GM18907 (cell line): ENCODE measurements at regions not wholly inside any gene's neighbourhood (a gene's known extent, or its start where the extent isn't known, plus 50 kb on each side); places are given as distances from the start of the nearest gene placed in this dataset.
"Not testable (repeated sequence)": the region's sequence is repeated elsewhere in the genome, so short reads cannot be mapped to it uniquely, and the experiment has no call there.

Source experiments
- ATAC-seq: cut with Tn5 transposase; IDR thresholded peaks from one replicate; pipeline ENCODE4 v1.9.1; 2021; ENCODE audit warnings: mild to moderate bottlenecking, moderate library complexity; ENCODE audit not compliant: unreplicated experiment

DNA sequence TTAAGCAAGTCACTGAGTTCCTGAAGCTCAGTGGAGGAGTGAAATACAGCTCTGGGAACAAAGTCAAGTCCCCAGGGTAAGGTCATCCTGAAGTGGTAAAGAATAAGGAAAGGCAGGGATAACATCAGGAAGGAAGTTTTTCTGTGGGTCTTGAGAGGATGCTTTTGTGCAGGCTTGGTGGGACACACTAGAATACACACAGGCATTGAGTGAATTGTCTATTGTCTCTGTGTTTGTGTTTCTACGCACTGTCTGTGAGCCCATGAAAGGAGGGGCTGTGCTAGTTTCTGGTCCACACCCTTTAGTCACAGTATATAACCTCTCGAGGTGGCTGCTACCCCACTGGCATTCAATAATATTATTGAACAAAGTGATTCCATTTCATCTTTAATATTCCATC is 95.8 kb upstream of the ABCB5 start:
- ATAC-seq = no peak

DNA sequence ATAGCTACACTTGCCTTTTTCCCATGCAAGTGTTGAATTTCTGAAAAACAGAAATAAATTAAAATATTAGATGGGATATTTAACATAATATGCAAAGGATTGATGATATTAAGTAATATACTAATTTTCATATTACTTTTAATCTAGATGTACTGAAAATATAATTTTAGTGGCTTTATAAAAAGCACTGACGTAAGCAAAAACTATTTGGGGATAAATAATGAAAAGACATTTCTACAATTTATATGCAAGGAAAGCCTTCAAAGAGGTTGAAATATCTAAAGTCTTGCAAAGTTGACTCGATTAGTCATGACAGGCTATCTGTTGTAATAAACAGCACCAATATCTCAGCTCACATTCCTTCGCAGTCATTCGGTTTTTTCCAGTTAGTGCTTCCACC is 94.9 kb upstream of the ABCB5 start:
- no peak for ATAC-seq

DNA sequence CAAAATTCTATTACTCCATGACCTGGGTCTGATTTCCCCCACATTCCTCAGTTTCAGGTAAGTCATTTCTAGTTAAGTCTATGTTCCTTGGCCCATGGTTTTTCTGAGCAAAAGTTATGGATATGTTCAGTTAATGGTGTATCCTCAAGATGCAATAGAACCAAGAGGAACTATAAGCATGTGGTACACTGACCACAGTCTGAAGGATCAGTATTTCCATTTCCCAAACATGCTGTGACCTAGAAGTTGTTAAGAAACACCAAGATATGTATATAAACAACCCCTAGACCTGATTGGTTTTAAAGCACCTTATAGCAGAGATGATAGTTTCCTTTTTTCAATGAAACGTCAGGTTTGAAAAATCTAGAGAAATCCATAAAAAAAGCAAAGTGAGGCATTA is 94.2 kb upstream of the ABCB5 start:
- ATAC-seq = no peak

DNA sequence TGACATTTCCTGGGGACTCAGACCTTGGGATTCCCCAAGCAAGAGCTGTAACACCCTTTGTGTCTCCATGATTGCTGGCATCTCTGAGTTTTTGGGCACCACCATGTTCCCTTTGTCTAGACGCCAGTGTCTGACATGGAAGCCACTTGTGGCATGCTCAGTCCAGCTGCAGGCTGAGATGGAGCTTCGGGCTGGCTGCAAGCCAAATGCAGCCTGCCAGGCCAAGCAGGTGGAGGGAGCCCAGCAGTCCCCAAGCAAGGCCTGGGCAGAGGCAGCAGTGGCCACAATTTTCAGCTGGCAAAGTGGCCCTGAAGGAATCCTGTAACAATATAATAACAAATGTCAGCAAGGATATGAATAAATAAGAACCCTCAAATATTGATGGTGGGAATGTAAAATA is 86.2 kb upstream of the ABCB5 start:
- ATAC-seq = no peak

DNA sequence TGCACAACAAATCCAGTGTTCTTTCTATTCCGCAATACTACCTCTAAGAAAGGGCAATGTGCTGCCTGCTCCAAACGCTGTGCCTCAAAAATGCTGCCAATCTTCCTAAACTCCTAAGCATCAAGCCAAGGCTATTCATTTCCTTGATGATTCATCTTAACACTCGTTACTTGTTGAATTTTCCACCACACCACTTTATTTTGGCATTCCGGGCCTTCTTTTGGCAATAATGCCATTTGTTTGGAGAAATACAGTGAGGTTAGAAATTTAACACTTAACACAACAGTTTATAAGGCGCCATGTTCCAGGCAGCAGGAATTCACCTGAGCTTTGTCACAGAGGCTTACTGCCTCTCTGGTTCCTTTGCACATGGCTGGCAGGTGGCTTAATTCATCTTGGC is 82.6 kb upstream of the ABCB5 start:
- ATAC-seq = no peak

DNA sequence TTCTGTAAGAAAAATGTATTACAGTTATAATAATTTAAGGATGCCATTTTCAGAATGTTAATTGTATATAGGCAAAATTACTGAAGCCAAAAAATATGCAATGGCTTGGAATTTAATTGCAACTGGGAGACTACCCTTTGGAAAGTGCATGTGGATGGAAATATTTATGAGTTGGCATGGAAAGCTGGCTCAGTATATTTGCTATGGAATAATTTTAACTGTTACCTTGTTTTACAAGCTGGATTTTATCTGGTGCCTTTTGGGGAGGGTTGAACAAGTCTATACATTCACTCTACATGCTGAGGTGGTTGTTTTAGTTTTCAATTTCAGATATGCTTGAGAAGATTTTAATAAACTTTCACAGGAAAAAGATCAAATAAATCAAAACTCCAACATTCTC is 80.9 kb upstream of the ABCB5 start:
- ATAC-seq = no peak

DNA sequence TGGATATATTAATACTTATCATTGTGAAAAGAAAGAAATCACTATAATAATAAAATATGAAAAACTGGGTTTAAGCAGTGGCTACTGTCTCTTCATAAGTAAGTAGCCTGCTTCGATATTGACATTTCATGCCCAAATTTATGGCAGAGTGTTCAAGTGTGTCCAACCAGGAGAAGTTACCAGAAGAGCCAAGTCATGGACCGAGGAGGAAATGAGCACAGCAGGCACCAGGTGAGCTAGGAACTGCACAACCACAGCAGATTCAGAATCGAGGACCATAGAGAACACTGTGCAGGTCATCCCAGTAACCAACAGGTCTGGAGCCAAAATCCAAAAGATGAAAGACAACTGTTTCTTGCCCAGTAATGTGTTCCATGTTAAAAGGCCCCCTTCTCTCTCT is 79.9 kb upstream of the ABCB5 start:
- no peak for ATAC-seq

DNA sequence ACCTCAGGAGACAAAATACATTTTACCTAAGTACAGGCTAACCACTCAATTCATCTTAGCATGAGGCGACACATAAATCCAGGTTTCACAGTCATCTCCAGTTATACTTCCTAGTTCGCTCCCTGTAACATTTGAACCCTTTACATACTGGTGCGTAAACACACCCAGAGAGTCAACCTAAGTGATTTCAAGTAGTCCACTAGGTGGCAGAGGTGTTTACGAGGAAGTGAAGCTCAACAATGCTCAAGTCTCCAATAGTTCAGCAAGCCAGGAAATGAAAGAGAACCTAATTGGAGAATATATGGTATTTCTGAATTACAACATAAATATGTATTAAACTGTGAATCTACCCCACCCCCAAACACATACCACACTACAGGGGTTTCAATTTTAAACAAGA is 76.3 kb upstream of the ABCB5 start:
- ATAC-seq = no peak

DNA sequence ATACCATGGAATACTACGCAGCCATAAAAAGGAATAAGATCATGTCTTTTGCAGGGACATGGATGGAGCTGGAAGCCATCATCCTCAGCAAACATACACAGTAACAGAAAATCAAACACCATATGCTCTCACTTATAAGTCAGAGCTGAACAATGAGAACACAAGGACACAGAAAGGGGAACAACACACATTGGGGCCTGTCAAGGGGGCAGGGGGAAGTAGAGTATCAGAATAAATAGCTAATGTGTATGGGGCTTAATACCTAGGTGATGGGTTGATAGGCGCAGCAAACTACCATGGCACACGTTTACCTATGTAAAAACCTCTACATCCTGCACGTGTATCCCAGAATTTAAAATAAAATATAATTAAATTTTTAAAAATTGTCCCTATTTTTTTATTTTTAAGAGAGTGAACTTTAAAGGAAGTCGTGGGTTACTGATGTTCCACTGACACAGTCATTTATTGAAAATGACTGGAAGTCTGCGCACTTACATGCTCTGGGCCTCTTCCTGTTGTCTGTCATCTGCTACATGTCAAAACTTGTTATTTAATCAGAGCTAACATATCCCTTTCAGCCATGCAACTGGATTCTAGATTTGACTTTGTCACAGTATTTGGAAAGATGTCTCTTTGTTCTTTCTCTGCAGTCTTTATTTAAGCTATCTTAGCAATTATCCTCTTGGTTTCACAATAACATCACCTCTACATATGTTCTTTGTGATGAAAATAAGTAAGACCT is 73.7 kb upstream of the ABCB5 start:
- ATAC-seq = peak; percentile 75

DNA sequence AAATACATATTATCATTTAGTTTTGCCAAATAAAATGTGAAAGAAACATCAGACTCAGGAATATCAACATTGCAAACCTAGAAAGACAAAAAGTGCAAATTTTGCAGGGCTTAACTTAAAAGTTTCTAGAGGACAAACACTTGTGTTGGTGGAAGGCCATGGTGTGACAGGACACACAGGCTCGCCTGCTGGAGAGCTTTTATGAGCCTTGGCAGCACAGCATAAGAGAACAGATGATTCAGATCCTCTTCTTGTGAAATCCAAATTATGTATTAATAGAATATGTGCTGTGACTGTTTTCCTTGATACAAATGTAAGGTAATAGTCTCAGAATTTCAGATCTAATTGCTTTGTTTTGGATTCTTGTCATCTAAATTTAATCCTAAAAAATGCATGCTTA is 72.9 kb upstream of the ABCB5 start:
- no peak for ATAC-seq

DNA sequence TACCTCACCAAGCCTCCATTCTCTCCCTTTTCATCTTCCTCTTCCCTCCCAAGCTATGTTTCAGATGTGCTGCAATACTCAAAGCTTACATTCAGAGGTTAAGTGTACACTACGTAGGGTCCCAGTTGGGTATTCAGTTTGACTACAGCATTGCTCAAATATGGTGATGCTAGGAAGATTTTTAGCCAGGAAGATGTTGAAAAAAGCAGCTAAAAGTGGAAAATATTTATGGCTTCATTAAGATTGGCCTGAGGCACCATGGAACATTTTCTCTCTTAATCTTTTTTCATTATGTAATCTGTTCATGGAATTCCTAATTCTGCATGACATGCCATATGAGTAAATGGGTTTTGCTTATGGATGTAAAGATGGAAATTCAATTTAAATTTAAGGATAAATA is 72.0 kb upstream of the ABCB5 start:
- ATAC-seq = no peak

DNA sequence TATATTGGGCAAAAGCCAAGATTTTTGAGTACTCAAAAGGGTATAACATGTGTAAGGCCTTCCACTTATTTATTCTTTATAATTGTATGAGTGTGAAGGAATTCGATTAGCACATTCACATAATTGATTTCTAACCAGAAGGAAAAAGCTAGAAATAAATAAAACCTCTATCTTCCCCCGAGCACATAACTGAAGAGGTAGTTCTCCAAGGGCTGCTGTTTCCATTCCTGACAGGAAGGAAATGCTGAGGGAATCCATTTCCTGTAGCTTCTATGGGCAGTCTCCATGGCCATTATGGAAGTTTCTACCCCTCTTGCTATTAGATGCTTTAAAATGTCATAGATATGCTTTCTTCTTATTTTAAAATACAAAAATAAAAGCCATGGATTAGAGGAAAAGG is 70.5 kb upstream of the ABCB5 start:
- ATAC-seq = no peak

DNA sequence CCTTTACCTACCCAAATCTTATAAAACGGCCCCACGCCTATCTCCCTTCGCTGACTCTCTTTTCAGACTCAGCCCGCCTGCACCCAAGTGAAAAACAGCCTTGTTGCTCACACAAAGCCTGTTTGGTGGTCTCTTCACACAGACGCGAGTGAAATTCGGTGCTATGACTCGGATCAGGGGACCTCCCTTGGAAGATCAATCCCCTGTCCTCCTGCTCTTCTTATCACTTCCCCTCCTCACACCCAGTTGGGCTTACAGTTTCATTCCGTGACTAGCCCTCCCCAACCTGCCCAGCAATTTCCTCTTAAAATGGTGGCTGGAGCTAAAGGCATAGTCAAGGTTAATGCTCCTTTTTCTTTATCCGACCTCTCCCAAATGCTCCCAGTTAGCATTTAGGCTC is 68.5 kb upstream of the ABCB5 start:
- ATAC-seq = not testable (repeated sequence)

DNA sequence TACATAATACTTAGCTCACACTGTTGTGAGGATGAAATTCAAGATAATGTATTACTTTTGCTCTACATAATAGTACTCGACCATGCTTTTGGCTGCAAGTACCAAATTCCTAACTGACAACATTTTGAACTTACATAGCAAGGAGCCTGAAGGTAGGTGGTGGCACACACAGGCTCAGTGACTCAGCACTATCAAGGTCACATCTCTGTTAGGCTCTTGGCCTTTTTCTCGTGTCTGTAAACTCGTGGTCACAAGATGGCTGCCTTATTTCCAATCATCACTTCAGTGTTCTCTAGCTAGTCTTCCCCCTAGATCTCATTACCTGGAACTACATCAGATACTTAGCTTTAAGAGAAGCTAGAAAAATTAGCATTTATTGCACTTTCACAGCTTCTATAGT is 61.4 kb upstream of the ABCB5 start:
- ATAC-seq = no peak

DNA sequence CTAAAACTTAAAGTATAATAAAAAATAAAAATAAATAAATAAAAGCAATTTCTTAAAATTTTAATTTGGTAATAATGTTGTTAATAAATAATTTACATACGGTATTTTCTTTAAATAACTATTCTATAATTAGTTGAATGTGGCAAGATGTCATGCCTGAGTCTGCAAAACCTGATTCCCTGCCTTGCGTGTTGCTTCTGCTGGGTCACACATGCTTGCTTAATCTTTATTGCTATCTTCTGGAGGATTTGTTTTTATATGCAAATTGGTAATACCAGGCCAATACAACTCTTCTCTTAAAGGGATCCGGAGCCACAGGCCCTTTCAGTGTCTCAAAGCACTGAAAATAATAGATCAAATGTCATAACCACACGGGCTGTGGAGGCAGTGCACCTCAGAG is 59.4 kb upstream of the ABCB5 start:
- no peak for ATAC-seq

DNA sequence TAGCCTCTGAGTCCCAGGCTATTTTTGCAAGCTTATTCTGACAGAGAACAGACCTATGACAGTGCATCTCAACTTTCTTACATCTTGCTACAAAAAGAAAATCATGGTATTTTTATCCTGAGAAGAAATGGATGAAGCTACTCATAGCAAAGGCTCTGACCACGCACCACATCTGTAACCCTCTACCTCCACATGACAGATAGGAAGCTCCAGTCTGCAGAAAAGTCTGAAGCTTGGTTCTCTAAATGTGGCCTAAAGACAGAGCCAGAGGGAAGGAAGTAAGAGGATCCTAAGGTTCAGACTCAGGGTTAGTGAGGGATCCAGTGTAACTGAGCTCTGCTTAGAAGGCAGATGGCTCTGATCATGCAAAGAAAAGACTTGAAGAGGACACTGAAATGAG is 58.4 kb upstream of the ABCB5 start:
- ATAC-seq = no peak

DNA sequence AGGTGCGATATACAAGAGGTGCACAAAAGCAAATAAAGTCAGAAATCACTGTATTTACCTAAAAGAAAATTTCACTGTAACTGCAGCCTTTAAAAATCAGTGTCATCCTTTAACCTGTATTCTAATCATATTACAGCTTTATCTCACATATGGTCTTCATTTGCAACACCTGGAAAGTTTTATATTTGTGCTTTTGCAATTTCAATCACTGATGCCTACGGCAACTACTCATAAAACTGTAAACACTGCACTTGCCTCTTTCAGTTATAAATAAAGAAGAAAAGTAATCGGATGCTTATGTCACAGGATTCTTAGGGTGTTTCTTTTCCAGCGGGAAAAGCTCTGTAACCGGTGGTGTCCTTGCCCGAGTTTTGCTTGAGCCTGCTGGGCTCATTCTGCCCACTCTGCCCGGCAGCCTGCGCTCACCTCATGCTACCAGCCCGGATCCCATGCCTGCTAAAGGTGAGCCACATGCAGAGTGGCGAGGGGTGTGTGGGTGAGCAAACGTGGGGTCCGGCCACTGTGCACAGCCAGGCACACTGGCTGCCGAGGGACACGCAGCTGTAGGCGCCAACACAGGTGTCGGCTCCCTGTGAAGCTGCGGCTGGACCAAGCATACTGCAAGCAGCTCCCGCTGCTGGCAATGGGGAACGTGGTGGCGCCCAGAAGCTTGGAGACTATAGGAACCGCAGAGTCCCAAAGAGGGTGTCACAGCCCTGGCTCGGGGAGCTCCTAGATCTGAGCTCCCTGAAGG is 56.3 kb upstream of the ABCB5 start:
- ATAC-seq = no peak

DNA sequence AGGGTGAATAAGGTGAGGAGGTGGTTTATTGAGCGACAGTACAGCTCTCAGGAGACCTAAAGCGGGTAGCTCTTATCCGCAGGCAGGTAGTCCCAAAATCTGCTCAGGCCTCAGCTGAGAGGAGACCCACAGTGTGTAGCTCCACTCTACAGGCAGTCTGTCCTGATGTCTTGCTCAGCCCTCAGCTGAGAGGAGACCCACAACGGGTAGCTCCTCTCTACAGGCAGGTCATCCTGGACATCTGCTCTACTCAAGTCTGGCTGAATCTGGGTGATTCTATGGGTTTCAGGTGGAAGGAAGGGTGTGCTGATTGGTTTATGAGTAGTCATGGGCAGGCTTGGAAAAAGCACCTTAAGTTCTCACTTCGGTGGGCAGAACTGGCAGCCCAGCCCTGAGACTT is 55.6 kb upstream of the ABCB5 start:
- ATAC-seq = no peak

DNA sequence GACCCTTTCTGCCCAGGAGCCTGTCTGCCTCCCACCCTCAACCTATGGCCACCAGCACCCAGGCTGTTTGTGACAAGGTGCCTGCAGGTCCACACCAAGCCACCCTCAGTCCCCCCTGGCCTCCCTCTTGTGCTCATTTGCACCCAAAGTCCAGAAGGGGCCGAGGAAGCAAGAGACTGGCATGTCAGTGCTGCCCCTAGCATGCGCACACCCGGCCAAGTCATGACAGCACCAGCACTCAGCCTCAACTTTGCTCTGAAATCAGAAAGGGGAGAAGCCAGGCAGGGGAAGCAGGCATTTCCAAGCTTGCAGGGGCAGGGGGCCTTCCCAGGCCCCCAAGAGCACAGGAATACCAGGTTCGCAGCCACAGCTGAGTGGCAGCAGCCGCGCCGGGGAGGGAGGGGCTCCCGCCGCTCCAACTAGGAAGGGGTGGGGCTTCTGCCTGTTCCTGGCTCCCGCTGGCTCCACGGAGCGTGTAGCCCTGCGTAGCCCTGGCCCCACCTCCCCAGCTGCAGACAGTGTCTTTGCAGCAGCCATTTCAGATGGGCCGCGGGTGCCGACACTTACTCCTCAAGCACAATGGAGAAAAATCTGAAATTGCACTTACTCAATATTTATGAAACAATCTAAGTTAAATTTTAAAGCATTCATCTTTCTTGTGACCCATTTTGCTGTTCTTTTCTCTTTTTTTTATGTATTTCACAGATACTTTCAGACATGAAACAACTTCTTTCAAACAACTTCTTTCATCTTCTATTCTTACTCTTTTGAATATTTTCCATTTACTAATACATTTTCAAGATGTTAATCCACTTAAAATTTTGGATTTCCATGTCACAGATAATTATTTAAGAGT is 54.9 kb upstream of the ABCB5 start:
- no peak for ATAC-seq

DNA sequence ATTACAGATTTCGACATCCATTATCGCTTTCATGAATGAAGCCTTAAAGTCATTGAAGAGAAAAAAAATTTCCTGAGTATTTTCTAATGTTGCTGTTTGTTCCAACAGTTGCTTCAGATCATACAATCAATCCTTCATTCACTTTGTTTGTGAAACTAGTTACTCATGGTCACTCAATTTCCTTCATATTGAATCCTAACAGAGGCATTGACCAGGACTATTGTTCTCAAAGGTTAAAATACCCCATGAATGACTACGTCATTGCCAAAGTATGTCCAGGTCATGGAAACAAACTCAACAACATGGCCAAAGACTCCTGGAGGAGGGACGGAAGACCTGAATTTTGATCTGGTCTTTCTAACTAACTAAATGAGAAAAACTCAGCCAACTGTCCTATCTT is 54.0 kb upstream of the ABCB5 start:
- no peak for ATAC-seq

DNA sequence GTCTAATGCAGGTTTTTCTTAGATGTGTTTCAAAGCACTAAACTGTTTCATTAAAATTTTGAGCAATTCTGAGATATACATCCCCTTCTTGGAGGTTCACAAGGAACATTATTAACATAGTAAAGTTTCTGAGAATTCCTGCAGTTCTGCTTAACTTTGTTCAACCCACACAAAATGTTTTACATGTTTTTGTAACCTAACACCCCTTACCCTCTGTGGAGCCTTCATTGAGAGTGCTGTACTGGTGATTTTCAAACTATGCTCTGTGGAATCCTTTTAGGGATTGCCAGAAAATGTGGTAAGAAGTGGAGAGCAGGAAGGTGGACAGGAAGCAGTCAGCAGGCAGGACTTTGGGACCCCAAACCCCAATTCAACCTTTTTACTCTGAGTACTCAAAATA is 53.6 kb upstream of the ABCB5 start:
- ATAC-seq = no peak

DNA sequence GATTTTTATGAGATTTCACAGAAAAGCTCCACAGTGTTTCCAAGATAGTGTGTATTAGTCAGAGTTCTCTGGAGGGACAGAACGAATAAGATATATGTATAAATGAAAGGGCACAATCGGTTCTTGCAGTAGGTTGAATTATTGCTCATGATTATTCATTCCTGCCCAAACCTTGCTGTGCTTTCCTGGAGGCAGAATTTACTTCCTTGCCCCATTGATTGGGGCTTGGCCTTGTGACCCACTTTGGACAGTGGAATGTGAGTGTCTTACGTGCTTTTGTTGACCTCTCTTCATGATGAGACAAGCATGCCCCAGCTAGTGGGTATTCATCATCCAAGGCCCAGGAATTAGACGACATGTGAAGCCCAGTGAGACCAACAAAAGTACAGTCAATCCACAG is 53.0 kb upstream of the ABCB5 start:
- ATAC-seq = no peak
